ENCODE measurements at regions not wholly inside any gene's neighbourhood (a gene's known extent, or its start where the extent isn't known, plus 50 kb on each side); places are given as distances from the start of the nearest gene placed in this dataset.

DNA sequence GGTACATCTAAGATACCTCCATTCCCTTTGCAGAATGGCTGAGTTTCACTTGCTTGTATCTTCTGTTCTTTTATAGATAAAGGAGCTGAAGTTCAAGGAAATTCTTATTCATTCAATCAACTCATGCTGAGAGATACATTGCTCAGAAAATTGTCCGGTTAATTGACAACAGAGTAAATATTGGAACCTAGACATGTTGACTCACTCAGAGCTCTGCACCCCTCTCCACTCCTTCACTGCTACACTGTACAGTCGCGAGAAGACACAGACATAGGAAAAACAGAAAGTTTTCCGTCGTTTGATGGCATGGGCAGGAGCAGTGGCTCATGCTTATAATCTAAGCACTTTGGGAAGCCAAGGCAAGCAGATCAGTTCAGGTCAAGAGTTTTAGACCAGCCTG is 690.5 kb upstream of the SOX9 start:
- TF ChIP-seq, protein P1, sequence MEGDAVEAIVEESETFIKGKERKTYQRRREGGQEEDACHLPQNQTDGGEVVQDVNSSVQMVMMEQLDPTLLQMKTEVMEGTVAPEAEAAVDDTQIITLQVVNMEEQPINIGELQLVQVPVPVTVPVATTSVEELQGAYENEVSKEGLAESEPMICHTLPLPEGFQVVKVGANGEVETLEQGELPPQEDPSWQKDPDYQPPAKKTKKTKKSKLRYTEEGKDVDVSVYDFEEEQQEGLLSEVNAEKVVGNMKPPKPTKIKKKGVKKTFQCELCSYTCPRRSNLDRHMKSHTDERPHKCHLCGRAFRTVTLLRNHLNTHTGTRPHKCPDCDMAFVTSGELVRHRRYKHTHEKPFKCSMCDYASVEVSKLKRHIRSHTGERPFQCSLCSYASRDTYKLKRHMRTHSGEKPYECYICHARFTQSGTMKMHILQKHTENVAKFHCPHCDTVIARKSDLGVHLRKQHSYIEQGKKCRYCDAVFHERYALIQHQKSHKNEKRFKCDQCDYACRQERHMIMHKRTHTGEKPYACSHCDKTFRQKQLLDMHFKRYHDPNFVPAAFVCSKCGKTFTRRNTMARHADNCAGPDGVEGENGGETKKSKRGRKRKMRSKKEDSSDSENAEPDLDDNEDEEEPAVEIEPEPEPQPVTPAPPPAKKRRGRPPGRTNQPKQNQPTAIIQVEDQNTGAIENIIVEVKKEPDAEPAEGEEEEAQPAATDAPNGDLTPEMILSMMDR (IDR thresholded peaks at IDR 0.05; ENCODE audit: poor library complexity), result no peak
- no peak for TF ChIP-seq EZH2 (IDR thresholded peaks at IDR 0.05; ENCODE audit: borderline replicate concordance)
- no peak for TF ChIP-seq EZH2phosphoT487 (IDR thresholded peaks at IDR 0.05; ENCODE audit: low read depth, severe bottlenecking, unreplicated experiment)

Measured in hepatocyte (in vitro differentiated cells).